ENCODE measurements at regions not wholly inside any gene's neighbourhood (a gene's known extent, or its start where the extent isn't known, plus 50 kb on each side); places are given as distances from the start of the nearest gene placed in this dataset.
"Not testable (repeated sequence)": the region's sequence is repeated elsewhere in the genome, so short reads cannot be mapped to it uniquely, and the experiment has no call there.

DNA sequence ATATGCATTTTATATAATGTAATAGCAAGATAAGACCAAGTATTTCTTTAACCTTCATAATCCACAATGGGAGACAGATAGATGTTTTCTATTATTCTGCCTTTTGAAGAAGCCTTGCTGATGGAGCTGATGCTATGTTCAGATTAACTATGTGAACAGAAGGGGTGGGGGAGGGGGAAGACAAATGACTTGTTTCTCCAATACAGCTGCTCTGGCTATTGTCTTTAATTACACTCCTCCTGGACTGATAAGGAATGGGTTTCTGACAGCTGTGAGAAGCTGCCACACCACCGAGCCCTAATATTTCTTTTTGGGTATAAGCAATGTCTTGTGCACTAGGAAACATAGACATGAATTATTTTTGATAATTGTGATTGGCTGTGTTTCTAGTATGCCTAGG lies 62.0 kb downstream of the CAVIN4 start:
- intact Hi-C loops (cut with DNase I) = no loop called here
- ATAC-seq (no peak), DNase-seq (no peak)

DNA sequence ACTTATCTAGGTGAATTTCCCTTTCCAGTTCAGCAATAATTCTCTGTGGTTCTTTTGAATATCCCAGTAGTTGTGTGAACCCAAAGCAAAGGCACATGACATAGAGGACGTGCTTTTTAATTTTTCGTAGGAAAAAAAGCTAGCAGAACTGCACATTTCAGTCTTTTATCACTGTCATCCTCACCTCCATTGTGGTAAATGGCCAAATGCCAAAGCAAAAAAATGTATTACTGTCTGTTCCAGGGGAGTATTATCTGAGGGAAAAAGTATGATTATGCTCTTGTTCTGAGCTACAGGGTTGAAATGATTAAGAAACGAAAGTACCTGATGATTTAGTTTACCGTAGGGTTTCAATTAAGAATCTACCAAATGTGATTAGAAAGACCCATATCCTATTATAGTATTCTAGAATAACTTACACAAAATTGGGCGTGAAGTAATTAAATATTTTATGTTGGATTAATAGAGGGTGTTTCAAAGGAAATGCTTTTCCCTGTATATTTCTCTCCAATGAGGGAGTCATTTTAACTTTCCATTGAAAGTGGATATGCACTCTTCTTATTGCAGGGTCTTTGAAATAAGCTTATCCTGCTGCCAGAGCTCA lies 62.7 kb downstream of the CAVIN4 start:
- intact Hi-C loops (cut with DNase I) = no loop called here
- no peak for ATAC-seq

DNA sequence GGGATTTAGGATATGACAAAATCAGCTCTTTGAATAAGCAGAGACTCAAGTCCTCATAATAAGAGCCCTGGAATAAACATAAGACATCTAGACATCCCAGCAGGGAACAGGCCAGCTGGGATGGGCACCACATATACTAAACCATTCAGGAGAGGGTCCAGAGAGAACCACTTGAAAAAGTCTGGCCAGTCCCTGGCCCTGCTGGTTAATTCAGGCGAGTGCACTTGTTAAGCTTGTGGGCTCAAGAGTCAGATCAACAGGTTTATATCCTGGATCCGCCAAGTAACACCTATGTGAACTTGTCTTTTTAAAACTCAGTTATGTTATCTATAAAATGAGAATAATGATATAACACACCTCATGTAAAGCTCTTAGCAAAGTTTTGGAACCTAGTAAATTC lies 63.3 kb downstream of the CAVIN4 start:
- no peak for ATAC-seq
- DNase-seq = no peak
- intact Hi-C loops (cut with DNase I) = no loop called here

More for the DNA sequence above, 62.7 kb downstream of the CAVIN4 start:
- no peak for DNase-seq

DNA sequence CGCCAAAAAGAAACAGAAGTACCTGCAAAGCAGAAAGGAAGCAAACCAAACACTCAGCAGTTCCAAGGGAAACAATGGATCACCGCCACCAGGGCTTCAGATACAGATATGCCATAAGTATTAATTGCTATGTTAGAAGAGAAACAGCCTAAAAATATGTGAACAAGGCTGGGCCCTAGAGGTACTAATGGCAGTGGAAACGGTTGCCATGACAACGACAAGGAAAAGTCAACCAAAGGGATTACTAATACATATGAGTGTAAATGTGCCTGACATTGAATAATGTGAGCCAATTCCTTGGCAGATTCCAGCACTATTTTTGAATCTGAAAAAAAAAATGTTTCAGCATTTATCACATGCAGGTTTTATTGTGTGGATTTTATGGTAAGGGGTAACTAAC lies 75.0 kb downstream of the CAVIN4 start:
- intact Hi-C loops (cut with DNase I) = no loop called here
- DNase-seq = no peak
- no peak for ATAC-seq

DNA sequence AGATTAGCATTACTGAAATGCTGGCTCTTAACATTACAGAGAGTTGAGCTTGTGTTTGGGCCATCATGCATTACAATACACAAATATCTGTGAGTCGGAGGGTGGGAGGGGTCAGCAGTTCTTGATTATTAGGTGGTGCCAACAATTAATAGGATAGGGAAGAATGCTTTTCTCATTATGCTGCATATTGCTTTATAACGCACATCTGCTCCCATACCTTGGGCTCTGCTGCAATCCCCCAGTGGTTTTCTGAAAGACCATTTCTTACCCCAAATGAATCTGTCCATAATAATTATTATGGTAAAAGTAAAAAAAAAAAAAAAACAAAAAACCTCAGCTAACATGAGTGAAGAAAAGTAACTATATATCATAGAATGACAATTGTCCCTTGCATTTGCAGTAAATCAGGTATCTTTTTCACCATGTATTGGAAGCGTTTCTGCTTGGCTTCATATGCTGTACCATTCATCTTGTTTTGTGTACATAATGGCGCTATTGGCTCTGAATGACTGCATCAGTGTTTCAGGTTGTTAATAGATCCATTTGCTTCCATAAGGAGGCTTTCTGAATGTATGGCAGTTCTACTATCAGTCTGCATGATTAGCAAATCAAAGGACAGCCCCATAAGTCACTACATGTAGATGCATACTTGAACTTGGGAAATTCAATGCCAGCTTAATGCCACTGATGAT lies 75.9 kb downstream of the CAVIN4 start:
- DNase-seq = no peak
- ATAC-seq = no peak
- intact Hi-C loops (cut with DNase I) = no loop called here

DNA sequence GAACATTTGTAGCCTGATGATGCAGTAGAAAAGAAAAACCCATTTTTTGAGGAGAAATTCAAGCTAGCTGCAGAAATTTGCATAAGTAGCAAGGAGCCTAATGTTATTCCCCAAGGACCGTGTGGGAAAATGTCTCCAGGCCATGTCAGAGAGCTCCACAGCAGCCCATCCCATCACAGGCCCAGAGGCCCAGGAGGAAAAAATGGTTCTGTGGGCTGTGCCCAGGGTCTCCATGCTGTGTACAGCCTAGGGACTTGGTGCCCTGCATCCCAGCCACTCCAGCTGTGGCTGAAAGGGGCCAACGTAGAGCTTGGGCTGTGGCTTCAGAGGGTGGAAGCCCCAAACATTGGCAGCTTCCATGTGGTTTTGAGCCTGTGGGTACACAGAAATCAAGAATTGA lies 79.0 kb downstream of the CAVIN4 start:
- DNase-seq; ATAC-seq; intact Hi-C loops (cut with DNase I): not testable (repeated sequence)

DNA sequence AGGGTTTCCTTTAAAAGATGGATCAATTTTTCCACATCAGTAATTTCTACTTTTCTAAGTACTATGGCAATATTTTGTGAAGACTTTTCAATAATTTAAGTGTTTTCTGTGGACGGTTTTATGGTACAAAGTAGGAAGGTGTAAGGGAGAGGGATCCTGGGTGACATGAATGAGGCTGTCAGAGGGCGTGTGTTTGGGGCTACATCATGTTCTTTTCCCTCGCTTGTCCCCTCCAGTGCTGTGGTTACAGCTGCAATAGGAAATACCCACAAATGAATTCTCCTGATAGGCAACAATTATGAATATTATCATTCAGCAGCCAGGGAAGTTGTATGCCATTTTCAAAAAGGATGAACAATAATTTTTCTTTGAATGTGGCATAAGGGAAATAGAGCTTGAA lies 83.8 kb downstream of the CAVIN4 start:
- DNase-seq (no peak), ATAC-seq (no peak)
- intact Hi-C loops (cut with DNase I) = no loop called here

DNA sequence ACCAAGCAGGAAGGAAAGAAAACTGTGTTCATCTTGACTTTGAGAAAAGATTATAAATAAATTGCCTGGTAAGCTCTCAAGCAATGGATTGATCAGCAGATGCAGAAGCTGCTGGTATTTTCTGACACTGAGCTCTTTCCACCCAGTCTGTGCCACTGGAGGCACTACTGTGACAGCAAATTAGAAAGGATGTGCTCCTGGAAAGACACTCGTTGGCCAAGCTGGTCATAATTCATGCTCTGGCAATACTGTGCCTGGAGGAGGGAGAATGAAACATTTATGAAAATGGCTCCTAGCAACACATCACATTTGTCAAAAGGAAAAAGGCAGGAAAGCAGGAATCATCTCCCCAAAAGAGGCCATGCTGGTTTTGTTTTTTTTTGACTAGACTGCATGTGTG lies 84.2 kb downstream of the CAVIN4 start:
- ATAC-seq = no peak
- intact Hi-C loops (cut with DNase I) = no loop called here

DNA sequence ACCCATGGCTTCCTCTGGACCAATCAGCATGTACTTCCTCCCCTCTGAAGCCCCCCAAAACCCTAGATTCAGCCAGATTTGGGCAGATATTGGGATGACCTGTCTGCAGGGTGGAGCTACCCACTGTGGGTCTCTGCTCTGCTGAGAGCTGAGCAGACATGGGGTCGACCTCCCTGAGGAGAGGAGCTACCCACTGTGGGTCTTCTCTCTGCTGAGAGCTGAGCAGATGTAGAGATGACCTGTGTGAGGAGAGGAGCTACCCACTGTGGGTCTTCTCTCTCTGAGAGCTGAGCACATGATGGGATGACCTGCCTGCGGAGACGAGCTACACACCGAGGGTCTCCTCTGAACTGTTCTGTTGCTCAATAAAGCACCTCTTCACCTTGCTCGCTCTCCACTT lies 89.6 kb downstream of the CAVIN4 start:
- intact Hi-C loops (cut with DNase I) = no loop called here
- DNase-seq (no peak), ATAC-seq (no peak)

More for the DNA sequence above, 84.2 kb downstream of the CAVIN4 start:
- no peak for DNase-seq

DNA sequence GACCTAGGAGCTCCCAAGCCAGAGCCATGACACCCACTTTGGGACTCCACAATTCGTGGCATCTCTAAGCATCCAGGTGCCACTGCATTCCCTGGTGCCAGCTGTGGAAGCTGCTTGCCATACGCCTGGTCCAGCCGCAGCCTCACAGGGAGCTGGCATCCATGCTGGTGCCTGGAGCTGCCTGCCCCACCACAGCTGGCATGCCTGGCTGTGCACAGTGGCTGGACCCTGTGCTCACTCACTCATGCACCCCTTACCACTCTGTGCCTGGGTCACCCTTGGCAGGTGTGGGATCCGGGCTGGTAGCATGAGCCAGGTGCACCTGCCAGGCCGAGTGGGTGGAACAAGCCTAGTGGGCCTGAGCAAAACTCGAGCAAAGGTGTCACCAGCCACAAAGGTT lies 90.1 kb downstream of the CAVIN4 start:
- no peak for DNase-seq
- intact Hi-C loops (cut with DNase I) = no loop called here

DNA sequence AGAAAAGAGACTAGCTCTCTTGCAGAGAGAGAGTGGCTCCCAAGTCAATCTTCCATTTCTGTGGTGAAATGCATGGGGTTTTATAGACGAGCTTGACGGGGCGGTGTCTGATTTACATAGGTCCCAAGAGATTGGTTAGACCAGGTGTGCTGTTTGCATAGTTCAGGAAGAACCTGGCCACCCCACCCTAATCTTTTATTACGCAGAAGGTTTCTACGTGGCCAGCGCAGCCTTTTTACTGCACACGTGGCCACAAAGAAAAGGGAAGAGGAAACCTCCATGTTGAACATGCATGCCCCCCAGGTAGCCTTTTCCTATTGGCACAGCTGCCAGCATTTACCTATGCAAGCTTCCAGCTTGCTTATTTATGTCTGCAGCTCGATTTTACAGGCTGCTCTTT lies 92.1 kb downstream of the CAVIN4 start:
- ATAC-seq = no peak
- intact Hi-C loops (cut with DNase I) = no loop called here

More for the DNA sequence above, 90.1 kb downstream of the CAVIN4 start:
- no peak for ATAC-seq

DNA sequence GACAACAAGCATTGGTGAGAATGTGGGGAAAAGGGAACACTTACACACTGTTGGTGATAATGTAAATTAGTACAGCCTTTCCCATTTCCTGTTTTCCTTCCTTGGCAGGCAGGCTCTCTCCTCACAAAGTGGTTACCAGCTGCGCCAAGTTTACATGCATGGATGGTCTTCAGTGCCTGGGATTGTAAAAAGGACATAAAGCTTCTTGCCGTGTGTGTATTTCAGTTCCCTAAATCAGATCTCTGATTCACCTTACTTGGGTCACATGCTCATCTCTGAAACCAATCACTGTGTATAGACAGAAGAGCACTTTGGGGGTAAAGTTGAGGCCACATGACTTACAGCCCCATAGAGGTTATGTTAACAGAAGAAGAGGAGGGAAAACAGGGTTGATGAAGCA lies 92.8 kb downstream of the CAVIN4 start:
- no peak for ATAC-seq
- no peak for DNase-seq
- intact Hi-C loops (cut with DNase I) = no loop called here

More for the DNA sequence above, 92.1 kb downstream of the CAVIN4 start:
- no peak for DNase-seq

DNA sequence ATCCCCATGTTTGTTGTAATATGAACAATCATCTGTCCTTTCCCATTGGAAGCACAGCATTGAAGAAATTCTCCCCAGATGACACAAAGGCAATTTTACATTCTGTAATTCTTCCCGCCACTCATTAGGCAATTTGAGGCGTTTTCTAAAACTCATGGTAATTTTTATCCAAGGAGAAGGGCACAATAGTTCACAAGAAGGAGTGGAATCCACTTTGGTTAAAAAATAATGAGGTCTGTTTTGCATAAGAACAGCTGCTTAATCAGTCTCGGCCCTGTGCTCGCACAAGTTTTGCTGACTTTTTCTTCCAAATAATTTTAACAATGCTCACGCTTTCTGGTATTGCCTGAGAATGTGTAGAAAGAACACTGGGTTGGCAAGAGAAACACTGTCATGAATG lies 94.0 kb downstream of the CAVIN4 start:
- no peak for DNase-seq
- intact Hi-C loops (cut with DNase I) = no loop called here
- no peak for ATAC-seq

DNA sequence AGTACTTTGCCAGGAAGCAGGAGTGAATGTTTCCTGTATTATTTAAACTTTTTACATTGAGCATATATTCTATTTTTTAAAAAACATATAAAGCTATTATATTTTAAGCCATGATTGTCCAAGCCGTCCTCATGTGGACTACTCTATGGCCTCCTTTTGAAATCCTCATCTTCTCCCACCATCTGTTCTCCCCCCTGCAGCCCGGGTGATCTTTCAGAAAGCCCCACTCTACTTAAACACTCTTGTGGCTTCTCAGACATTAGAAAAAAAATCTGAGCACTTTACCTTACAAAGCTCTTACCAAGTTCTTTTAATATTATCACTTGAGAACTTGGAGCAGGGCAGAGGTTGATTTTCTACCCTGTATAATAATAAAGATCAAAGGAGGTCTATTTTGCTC lies 95.4 kb downstream of the CAVIN4 start:
- intact Hi-C loops (cut with DNase I) = no loop called here
- no peak for DNase-seq

DNA sequence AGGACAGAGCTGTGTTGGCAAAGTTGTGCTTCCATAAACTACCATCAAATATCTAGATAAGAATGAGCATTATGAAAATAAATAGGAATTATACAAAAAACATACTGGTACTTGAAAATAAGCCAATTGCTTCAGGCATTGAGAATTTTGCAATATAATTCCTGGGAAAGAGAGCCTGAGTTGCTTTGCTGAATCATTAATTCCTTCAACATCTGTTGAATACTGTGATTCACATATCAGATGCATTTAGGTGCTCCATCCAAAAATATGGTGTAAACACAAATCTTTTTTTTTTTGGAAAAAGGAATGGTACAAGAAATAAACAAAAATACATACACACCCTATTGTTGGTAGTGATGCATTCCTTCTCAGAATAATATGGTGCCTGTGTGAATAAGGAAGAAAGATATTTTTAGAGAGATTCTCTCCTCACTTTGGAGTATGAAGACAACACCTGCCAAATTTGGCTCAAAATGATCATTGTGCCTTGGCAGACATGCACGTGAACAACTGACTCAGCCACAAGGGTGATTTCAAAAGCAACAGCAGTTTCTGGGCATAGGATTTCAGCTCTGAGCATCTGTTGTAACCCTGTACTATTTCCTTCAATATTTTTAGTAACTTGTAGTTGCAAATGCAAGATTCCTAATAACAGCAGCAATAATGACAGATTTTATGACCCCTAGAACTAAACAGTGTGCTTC lies 96.7 kb downstream of the CAVIN4 start:
- ATAC-seq = peak in 1 of 2 donors; percentile 59
- DNase-seq = no peak
- intact Hi-C loops (cut with DNase I) = no loop called here

More for the DNA sequence above, 95.4 kb downstream of the CAVIN4 start:
- no peak for ATAC-seq

DNA sequence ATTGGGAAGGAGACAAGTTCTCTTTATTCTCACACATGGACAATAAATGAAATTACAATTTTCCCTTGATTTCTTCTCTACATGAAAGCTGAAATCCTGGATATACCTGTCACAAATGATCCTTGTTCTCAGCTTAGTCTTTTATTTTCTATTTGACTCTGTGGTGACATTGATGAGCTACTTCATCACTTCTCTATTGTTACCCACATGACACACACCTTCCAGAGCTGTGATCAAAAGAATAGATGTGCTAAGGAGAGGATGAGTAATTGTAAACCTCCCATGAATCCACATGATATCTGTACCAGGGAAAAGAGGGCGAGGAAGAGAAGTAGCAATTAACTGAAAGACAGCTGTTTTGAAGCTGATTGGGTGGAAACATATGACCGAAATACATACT lies 102.0 kb downstream of the CAVIN4 start:
- ATAC-seq = no peak
- intact Hi-C loops (cut with DNase I) = no loop called here

DNA sequence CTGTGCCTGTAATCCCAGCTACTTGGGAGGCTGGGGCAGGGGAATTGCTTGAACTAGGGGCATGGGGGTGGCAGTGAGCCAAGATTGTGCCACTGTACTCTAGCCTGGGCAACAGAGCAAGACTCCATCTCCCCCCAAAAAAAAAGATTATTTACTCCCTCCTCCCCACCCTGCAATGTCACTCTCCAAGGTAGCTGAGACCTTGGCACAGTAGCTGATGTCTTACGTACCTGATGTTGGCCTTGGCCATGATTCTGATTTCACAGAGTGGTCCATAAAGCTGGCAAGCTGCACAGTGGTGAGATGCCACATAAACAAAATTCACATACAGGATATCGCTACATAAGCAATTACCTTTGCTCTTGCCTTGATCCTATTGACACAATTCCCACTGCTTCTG lies 108.5 kb downstream of the CAVIN4 start:
- ATAC-seq = no peak
- intact Hi-C loops (cut with DNase I) = no loop called here

More for the DNA sequence above, 102.0 kb downstream of the CAVIN4 start:
- no peak for DNase-seq

DNA sequence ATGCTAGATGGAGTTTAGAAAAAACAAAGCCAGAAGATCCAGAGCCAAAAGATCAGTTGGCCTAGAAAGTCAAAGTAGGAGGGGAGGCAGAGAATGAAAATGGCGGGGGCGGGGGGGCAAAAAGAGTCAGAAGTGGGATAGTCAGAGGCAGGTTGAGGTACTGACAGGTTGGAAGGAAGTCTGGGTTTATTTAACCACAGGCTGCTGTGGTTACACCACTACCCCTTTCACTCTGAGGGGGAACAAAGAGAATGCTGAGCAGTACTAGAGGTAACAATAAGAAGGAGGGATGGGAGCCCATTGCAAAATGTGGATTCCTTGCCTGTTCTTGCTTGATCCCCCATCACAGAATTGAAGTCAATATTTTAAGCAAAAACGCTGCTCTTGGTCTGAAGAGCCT lies 111.8 kb downstream of the CAVIN4 start:
- intact Hi-C loops (cut with DNase I) = no loop called here
- no peak for DNase-seq
- no peak for ATAC-seq

More for the DNA sequence above, 108.5 kb downstream of the CAVIN4 start:
- no peak for DNase-seq

DNA sequence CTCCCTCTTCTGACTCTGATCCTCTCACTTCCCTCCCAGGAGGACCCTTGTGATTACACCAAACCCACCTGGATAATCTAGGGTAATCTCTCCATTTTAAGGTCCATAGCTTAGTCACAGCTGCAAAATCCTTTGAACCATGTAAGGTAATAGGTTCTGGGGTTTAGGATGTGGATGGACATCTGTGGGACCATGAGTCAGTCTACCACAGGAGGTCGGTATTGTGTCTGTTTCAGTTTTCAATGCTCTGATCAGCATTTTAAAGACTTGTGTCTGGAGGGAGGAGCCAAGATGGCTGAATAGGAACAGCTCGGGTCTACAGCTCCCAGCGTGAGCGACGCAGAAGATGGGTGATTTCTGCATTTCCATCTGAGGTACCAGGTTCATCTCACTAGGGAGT lies 112.6 kb downstream of the CAVIN4 start:
- intact Hi-C loops (cut with DNase I) = no loop called here
- DNase-seq (no peak), ATAC-seq (no peak)

DNA sequence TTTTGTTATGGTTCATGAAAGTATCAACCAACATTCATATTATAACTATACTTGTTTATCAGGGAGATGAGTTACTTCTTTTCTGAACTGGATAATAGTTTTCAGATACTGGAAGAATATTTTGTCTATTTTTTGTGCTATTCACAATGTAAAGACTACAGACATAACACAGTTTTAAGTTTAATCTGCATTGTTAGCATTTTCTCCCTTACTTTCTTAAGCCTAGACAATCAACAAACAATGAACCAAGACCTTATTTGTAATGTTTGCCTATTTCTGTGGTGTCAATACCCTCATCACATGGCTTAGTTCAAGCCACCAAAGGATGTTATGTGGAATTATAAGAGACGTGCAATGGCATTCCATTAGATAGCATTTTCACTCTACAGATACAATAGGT lies 119.5 kb downstream of the CAVIN4 start:
- intact Hi-C loops (cut with DNase I) = no loop called here
- ATAC-seq (no peak), DNase-seq (no peak)

DNA sequence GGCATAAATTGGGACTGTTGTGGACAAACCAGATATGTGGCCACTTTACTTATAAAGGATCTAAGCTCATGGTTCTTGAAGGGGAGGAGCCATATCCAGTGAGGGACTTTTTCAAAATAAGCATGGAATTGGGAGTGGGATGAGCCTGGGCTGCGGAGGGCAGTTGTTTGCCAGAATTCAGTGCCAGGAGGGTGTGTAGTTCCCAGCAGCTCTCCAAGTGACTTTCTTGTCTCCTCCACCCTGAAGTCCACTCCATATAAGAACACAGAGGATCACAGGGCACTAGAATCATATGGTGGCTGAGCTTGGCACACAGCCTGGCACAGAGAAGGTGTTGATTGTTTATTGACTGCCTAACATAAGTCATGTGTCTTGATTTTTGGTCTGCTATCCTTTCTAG lies 121.1 kb downstream of the CAVIN4 start:
- intact Hi-C loops (cut with DNase I) = no loop called here
- ATAC-seq (no peak), DNase-seq (no peak)
